Esophagus squamous epithelium (tissue), 4 donors: ENCODE measurements at regions not wholly inside any gene's neighbourhood (a gene's known extent, or its start where the extent isn't known, plus 50 kb on each side); places are given as distances from the start of the nearest gene placed in this dataset.

Source experiments
- POLR2A ChIP-seq, 4 donors: fragments of 450-650 bp; IDR thresholded peaks; one replicate each; pipeline ENCODE4 v1.6.1; 2017; ENCODE audit warnings: antibody characterized with exemption in 4 of 4, mild to moderate bottlenecking in 4 of 4, moderate library complexity in 3 of 4
- TF ChIP-seq, protein P1 (sequence below), 6 experiments: fragments of 450-650 bp in 4 of 6; fragments of 200-600 bp in 2 of 6; sonication (generic) in 2 of 6; IDR thresholded peaks; one replicate each; pipeline ENCODE4 v1.5.1; 2016 to 2019; ENCODE audit warnings: antibody characterized with exemption in 6 of 6, mild to moderate bottlenecking in 4 of 6, moderate library complexity in 4 of 6

DNA sequence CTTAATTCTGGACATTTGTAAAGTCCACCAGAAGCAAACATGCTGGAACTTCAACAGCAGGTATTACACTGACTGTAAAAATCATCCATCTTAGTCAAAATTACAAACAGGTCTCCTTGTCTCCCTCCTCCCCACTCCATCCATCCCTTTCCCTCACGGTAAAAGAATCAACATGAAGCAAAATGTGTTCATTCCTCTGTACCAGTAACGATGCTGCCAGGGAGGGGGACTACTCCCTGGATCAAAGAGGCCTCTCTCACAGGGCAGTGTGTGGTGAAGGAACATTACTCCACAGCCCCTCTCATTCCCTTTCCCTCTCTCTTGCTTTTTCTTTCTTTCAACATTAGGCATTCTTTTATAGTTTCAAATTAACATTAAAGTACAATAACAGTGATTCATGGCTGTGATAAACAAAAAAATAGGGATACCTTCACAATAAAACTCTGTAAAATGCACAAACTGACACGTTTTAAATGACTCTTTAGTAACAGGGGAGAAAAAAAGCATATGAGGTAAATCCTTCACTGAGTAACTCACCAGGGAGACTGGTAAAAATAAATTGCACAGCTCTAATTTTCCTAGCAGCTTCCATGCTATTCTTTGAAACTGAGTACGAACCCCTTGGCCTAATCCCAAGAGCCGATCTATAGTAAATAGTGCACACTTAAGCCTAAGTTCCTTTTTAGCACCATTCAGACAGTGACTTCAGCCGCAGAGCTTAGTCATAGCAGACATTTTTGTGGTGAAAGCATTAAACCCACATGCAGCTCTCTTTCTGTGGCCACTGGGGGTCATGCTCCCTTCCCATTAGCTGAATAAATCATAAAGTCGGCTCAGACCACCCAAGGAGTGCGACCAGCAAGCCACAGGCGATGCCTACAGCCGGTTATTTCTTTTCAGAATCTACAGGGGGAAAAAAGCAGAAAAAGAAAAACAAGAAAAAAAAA is 215.6 kb upstream of the GYPA start:
- TF ChIP-seq POLR2A (IDR thresholded peaks at IDR 0.05) = no peak
- TF ChIP-seq, protein P1, sequence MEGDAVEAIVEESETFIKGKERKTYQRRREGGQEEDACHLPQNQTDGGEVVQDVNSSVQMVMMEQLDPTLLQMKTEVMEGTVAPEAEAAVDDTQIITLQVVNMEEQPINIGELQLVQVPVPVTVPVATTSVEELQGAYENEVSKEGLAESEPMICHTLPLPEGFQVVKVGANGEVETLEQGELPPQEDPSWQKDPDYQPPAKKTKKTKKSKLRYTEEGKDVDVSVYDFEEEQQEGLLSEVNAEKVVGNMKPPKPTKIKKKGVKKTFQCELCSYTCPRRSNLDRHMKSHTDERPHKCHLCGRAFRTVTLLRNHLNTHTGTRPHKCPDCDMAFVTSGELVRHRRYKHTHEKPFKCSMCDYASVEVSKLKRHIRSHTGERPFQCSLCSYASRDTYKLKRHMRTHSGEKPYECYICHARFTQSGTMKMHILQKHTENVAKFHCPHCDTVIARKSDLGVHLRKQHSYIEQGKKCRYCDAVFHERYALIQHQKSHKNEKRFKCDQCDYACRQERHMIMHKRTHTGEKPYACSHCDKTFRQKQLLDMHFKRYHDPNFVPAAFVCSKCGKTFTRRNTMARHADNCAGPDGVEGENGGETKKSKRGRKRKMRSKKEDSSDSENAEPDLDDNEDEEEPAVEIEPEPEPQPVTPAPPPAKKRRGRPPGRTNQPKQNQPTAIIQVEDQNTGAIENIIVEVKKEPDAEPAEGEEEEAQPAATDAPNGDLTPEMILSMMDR (IDR thresholded peaks at IDR 0.05) = no peak
